H1 (cell line): ENCODE measurements at regions not wholly inside any gene's neighbourhood (a gene's known extent, or its start where the extent isn't known, plus 50 kb on each side); places are given as distances from the start of the nearest gene placed in this dataset.

ENCODE experiments used
- BACH1 ChIP-seq: IDR thresholded peaks from 2 replicates; pipeline ENCODE4 v1.6.1; 2012; ENCODE audit warnings: low read length, improper control_type of control experiment
- CBX5 ChIP-seq: fragments of 300-800, 300-1000 bp; sonication (generic); IDR thresholded peaks from 2 replicates; pipeline ENCODE4 v1.7.1; 2016; ENCODE audit warnings: antibody characterized with exemption, low read length, low read depth
- CBX8 ChIP-seq: fragments of 300-800, 300-1000 bp; sonication (generic); IDR thresholded peaks from 2 replicates; pipeline ENCODE4 v1.7.1; 2016; ENCODE audit warnings: low read depth, low read length, borderline replicate concordance
- CHD7 ChIP-seq: fragments of 300-600 bp; sonication (generic); IDR thresholded peaks from 2 replicates; pipeline ENCODE4 v1.7.1; 2012; ENCODE audit warnings: low read length, moderate library complexity, mild to moderate bottlenecking, inconsistent platforms; ENCODE audit not compliant: insufficient replicate concordance
- CREB1 ChIP-seq: IDR thresholded peaks from 2 replicates; pipeline ENCODE4 v1.6.1; 2012; ENCODE audit warnings: inconsistent platforms
- JUN ChIP-seq: IDR thresholded peaks from 2 replicates; pipeline ENCODE4 v1.6.1; 2011; ENCODE audit warnings: low read depth, mild to moderate bottlenecking, improper control_type of control experiment, low read length
- JUND ChIP-seq: IDR thresholded peaks from 2 replicates; pipeline ENCODE4 v1.6.1; 2011; ENCODE audit warnings: mild to moderate bottlenecking, improper control_type of control experiment, low read length
- KDM5A ChIP-seq: fragments of 200-600 bp; IDR thresholded peaks from 2 replicates; pipeline ENCODE4 v1.7.1; 2012; ENCODE audit warnings: mild to moderate bottlenecking, low read length, inconsistent platforms, mixed read lengths
- PHF8 ChIP-seq: fragments of 200-600 bp; sonication (generic); conservative IDR thresholded peaks from 2 replicates; pipeline ENCODE4 v1.7.1; 2012; ENCODE audit warnings: low read depth, mild to moderate bottlenecking, inconsistent platforms, low read length, moderate library complexity
- RAD21 ChIP-seq, 2 experiments: IDR thresholded peaks in 1 of 2; conservative IDR thresholded peaks in 1 of 2; 2 replicates each; pipeline ENCODE4 v1.6.1; 2011; ENCODE audit warnings: low read depth in 2 of 2, low read length in 2 of 2, improper control_type of control experiment in 1 of 2, inconsistent platforms in 1 of 2, mild to moderate bottlenecking in 1 of 2, moderate library complexity in 1 of 2
- SP1 ChIP-seq: IDR thresholded peaks from 2 replicates; pipeline ENCODE4 v1.6.1; 2011; ENCODE audit warnings: low read depth, low read length
- TAF1 ChIP-seq: IDR thresholded peaks from 2 replicates; pipeline ENCODE4 v1.6.1; 2011; ENCODE audit warnings: mild to moderate bottlenecking, low read depth, low read length
- TAF7 ChIP-seq: optimal IDR thresholded peaks from 2 replicates; pipeline ENCODE3; 2011; ENCODE audit warnings: low read depth, mild to moderate bottlenecking, inconsistent platforms, low read length, moderate library complexity, borderline replicate concordance

GRCh38 chr1:187951817-187952216 is 1123.1 kb downstream of the PLA2G4A start (continued):
- TF ChIP-seq CHD7 (no peak), BACH1 (no peak), PHF8 (no peak), KDM5A (no peak), CBX5 (no peak), RAD21 (IDR thresholded peaks at IDR 0.05 in 1 of 2, conservative IDR thresholded peaks at IDR 0.05 in 1 of 2; ENCODE audit: low read depth in 2 of 2, low read length in 2 of 2) (no peak), CBX8 (no peak), CREB1 (no peak), TAF1 (no peak), JUN (no peak), SP1 (no peak), JUND (no peak), TAF7 (no peak)
